Stimulated activated CD8-positive, alpha-beta memory T cell treated with anti-CD3 and anti-CD28 coated beads, Interleukin-4, amount 100 ng/mL, for 24 hours (primary cell): ENCODE measurements at regions not wholly inside any gene's neighbourhood (a gene's known extent, or its start where the extent isn't known, plus 50 kb on each side); places are given as distances from the start of the nearest gene placed in this dataset.
"Not testable (repeated sequence)": the region's sequence is repeated elsewhere in the genome, so short reads cannot be mapped to it uniquely, and the experiment has no call there.

ENCODE experiments used
- DNase-seq: peaks from one replicate; pipeline ENCODE4 v3.0.0-alpha.2; 2020; ENCODE audit warnings: low read depth

DNA sequence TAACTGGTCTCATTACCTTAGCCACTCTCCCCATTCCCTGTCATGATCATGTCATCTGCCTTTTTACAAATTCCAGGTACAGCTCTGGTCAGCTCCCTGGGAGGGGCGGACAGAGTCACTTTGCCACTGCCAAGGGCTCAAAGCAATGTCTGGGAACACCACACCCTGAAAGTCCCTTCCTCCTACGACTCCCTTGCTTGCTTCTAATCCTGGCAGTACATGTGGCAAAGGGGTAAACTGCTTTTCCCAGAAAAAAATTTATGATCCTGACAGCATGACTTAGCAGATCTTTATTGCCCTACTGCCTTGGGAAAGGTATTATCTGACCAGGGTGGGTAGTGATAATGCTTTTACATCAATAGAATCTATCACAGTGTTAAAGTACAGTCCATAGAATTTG, 376.0 kb upstream of the PDE3A start:
- no peak for DNase-seq

DNA sequence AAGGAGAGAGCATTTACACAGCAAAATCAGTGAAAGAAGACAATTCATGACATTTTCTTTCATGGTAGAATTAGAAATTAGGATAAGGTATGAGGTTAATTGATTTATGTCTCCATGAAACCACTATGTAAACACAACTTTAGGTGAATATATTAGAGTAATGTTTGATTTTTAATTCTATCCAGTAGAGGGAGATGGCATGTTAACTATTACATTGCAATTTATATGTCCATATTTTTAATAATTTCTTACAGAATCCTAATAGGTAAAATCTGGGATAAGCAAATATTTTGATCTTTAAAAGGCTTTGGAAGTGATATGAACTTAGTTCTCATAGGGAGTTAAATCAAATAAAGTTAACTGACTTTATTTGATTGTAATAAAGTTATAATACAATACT, 373.4 kb upstream of the PDE3A start:
- DNase-seq = no peak

DNA sequence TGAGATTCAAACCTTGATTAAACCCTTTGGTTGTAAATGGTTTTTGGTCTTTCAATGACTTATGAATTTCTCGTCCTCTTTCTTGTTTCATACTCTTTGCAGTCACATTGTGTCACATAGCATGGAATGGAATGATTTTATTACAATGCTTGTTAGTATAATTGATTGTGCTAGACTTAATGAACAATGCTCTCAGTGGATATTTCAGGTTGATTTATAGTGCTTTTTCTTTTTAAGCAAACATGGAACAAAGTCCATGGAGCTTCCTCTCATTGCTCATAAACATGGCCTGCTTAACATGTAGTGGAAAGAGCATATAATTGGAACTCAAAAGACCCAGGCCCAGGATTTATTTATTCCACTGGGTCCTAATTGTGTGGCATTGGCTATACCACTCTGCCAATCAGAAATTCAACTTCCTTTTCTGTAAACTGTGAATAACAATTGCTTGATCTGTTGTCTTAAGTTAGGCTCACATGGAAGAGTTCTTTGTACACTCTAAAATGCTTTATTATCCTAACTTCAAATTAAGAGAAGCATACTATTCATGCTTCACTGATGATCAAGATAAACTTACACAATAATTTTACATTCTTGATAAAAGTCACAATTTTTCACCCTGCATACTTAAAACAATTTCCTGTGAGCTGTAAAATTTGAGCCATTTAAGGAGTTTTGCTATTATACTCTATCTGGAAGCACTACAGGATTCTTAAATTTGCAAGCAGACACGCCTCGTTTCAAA, 370.5 kb upstream of the PDE3A start:
- no peak for DNase-seq

DNA sequence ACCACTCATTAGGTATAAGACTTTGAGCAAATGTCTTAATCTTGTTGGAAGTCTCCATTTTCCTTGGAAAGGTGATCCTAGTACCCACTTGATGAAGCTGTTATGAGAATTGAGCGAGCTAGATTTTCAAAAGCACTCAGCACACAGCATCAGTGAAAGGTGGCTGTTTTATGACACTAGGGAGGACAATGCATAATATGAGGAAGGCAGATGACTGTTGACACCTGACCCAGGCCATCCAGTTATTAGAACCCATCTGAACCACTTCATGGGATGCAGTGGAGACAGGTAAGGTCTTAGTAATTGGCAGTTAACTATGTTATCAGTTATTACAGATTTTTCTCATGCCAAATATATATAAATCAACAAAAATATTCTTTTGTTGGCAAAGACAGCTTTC, 369.9 kb upstream of the PDE3A start:
- DNase-seq = no peak

DNA sequence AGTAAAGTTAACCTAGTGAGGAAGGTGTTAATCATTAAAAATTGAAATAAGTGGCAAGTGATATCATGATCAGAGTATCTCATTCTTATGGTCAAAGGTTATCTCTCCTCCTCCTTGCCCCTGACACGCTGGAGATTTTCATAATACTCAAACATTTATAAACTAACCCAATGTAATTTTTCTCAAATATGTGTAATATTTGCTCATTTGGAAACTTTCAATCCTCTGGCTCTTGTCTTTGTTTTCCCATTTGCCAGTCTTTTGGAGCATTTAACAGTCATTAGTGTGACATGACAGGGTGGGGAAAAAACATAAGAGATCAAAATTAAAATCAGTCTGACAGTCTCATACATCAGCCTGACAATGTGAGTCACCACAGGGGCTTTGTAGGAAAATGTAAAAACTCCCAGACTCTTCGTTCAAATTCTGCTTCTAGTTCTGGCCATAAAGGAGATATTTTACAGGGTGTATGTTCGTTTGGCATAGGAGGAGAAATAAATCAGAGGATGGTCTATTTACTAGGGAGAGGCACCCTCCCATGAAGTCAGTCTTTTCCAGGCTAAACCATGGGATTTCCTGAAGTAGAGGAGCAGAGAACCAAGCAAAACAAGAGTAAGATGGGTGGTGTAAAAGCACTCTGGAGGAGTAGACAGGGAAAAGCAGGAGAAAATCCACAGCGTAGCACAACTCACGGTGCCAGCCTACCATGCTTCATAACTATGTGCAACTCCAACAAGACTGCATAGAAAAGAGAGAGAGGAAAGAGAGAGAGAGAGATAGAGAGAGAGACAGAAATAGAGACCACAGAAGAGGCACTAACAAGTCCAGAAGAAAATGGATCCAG, 369.2 kb upstream of the PDE3A start:
- DNase-seq = no peak

DNA sequence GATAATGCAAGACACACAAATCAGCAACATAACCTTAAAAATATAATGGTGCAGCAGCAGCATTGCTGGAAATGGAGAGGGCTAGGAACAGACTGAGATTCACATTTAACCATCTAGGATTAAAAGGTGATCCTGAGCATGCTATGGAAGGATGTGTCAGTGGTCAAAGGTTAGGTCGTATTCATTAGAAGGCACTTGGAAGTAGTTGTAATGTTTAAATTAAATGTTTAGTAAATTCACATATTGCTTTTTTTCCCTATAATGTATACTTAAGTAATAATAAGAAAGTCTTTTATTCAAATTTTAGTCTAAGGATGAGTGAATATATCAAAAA, 368.6 kb upstream of the PDE3A start:
- no peak for DNase-seq

DNA sequence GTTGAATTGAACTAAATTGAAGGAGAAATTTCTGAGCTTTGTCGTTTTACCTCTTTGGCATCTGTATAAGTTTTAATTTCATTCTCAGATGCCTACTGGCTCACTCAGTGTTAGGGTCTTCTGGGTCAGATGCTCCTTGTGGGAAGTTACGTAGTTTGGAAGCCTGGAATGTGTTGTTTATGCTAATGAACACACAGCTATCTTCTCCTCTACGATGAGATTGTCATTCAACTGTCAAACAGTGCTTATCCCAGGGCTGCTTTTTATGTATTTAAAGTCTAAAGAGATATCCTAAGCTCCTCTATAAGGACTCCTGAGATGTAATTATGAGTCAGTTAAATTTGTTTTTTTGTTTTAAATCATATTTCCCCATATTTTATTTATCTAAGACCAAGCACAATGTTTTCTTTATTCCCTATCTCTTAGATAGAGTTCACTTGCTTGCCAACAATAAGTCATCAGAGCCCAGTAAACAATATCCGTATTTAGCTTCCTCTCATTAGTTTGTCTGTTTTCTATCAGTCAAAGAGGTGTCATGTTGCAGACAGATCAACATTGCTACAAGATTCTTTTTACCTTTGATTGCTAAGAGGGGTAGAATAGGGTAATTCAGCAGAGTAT, 368.0 kb upstream of the PDE3A start:
- DNase-seq = no peak

DNA sequence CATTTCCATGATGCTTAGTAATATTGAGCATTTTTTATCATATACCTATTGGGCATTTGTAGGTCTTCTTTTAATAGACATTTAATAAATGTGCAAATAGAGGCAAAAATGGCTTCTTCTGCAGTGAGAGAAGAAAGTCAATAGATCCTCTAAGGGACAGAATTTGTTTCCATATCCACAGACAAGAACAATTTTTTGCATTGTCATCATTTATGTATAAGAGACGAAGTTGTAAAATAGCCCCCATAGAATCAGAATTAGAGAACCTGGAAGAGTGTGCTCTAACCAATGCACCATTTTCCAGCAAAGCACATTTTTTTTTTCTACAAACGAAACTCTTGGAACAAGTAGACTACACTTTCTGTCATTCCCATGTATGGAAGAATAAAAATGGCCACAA, 365.1 kb upstream of the PDE3A start:
- DNase-seq = no peak

DNA sequence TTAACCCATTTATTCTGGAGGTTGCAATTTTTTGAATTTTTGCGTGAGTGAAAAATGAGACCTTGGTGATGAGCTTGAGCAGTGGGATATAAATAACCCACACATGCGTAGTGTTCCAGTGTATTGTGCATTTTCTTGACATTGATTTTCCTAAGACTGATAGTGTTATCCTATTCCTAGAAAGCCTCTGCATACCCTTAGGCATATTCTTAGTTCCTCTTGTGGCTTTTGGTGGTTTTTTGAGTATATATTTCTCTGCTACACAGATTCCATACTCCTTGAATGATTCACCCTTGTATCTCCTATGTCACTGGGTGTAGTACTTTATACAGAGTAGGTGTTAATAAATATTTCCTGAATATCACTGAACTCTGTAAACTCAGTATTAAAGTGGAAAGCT, 363.4 kb upstream of the PDE3A start:
- no peak for DNase-seq

DNA sequence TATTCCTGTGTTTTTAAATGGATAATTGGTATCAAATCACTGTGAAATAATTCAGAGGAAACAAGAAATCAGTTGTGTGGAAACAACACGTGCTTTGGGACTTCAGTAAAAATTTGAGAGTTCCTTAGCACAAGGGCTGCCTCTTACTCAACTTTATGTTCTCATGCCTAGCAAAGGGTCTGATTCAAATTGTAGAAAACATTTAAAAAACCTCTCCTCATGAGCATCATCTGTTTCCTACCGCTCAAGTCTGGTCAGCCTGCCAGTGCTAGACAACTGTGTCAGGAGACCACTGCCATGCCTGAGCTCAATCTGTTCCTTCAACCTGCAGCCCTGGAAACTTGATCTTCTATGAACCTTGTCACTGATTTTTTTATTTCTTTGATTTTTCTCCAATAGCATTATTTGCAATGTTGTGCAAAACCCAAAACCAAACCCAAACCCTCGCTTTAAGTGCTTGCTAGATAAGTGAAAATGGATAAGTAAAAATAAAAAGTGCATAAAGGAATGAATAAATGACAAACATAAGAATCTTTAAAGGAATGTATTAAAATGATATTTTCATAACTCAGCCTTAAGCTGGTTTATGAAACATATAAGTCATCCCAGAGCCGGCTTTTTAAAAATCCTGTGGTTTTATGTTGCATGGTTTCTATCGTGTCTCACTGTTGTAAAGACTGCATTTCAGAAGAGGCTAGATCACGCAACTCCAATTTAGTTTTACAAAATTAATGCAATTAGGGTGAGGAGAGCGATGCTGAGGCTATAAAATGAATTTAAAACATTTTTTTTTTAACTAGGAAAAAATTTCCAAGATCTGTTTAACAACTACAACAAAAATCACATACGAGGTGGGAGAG, 361.2 kb upstream of the PDE3A start:
- no peak for DNase-seq

DNA sequence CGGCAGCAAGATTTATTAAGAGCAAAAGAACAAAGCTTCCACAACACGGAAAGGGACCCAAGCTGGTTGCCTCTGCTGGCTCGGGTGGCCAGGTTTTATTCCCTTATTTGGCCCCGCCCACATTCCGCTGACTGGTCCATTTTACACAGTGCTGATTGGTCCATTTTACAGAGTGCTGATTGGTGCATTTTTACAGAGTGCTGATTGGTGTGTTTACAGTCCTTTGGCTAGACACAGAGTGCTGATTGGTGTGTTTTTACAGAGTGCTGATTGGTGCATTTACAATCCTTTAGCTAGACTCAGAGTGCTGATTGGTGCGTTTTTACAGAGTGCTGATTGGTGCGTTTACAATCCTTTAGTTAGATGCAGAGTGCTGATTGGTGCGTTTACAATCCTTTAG, 358.4 kb upstream of the PDE3A start:
- not testable (repeated sequence) for DNase-seq

DNA sequence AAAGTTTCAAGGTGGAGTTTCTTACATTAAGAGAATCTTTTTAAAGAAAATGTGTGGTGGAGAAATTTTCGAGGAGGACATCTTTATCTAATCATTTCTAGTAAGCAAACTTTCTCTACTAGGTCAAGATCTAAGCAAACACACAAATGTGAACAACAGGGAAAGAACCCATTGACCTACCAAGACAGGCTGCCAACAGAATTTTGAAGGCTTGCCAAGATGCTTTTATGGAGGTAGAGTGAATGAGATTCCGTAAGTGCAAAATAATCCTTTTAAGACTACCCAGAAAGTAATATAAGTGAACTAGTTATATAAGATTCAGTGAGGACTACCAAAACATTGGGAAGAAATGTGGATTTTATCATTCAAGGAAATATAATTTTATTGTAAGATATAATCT, 357.1 kb upstream of the PDE3A start:
- DNase-seq = no peak

DNA sequence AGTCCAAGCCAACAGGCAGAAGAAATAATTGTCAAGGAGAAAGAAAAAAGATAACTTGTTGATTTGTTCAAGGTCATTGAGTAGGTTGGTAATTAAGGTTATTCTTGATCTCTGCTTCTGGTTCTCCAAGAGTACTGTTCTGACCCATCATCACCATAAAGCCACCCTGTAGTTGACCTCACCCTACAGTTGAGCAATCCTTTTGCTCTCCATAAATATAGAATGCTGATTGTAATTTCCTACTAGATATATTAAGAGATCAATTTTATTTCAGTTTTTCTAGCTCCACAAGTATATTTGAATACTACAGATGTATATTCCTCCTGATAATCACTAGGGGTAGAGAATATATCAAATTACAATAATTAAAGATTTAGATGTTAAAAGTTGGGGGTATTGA, 350.5 kb upstream of the PDE3A start:
- no peak for DNase-seq

DNA sequence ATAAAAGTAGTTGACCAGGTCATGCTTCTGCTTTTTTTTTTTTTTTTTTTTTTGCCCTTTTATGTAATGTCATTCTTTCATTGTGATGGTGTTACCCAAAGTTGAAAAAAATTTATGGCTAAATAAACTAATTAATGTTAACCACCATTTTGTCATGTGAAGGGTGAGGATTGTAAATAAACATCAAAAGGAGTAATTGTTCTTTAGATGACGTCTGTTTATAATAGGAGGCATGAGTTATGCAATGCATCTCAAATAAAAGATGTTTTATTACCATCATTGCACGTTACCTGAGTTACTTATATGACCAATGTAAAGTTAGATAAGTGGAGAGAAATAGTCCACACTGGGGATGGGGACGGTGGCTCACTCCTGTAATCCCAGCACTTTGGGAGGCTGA, 349.9 kb upstream of the PDE3A start:
- no peak for DNase-seq

DNA sequence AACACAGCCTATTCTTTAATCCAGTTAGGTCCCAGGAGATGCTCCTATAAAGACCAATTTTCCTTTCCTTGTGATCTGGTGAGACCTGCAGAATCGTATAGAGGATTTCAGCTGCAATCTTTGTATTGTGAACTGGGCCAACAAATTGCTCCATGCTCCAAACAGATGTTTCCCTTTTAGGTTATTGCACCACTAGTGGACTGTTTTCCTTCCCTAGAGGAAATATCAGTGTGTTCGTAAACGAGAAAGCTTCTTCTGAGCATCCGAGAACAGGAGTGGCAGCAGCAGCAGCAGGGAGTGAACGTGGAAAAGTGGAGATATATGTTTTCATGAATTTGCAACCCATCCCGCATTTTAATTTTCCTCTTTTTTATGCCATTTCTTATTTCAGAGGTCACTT, 344.1 kb upstream of the PDE3A start:
- no peak for DNase-seq

DNA sequence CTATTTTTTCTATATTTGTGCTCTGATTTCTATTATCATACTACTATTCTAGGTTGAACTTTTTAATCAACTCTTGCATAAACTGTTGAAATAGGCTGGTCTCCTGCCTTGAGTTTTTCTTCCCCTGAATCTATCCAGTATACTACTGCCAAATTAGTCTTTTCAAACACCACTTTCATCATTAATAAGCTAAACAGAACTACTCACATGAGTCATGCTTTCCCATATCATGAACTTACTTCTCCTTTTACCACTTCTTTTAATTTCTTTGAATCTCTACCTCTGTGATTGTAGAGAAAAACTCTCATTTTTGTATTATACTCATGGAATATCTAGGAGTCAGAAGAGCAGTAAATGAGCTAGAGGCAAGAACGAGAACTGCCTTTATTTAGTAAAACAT, 340.3 kb upstream of the PDE3A start:
- DNase-seq = no peak

DNA sequence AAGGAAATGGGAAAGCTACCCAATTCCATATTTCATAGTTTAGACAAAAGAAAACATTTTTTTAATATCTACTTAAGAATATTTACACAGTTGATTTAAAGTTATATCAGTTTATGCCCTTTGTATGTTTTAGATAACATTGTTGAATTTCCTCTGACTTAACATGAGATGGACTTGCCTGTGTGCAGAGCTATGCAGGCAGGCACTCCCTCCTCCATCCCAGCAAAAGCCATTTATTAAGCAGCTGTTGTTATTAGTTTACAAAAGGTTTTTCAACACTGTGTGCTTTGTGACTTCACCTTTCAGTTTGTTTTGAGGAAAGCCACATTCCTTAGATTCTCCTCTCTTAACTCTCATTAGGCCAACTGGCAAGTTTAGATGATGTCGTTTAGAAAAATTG, 337.5 kb upstream of the PDE3A start:
- no peak for DNase-seq

DNA sequence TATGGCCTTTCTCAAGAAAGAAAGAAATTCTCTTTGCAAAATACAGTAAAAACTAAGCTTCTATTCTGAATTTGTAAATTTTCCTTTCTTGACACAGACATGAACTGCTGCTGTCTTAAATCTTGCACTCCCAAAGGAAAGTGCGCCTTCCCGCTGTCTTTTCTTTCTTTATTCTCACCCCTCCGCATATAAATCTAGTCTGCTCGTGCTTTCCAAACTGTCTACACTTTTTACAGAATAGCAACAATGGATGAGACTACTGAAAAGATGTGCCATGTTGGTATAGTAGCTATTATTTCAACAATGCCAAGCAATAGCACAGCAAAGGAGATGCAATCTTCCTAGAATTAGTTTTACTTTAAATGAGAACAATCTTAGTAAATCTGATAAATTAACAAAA, 328.8 kb upstream of the PDE3A start:
- no peak for DNase-seq

DNA sequence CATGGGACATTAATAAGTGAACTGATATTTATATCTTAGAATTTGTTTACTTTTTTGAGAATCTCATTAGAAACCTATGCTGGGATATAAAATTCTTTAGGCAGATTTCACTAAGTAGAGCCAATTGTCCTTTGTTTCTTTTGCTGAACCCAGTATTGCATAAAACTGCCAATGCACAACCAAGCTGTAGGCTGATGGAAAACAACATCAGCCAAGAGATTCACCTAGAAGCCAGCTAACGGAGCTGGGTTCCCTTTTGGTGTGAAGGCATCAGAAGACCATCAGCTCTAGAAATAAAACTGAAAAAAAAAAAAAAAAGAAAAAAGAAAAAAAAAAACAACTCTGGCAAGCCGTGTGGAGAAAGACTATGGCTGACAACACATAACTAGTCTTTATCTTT, 328.2 kb upstream of the PDE3A start:
- no peak for DNase-seq

DNA sequence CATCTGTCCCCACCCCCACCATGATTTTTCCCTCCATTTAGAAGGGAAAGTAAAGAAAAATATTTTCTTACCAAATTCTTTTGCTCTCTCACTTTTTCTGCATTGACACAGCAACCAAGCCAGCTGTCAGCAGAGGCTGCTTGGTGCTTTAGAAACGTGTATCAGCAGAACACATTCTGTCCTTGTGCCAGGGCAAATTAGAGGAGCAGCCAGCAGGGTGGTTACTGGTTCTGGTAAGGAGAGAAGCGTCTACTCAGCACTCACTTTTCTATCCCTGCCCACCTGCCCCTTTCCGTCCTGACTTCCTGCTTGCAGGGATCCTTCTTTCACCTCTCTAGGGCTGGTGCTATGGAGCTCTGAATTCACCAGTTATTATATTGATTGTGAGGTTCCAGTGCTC, 327.5 kb upstream of the PDE3A start:
- DNase-seq = no peak

DNA sequence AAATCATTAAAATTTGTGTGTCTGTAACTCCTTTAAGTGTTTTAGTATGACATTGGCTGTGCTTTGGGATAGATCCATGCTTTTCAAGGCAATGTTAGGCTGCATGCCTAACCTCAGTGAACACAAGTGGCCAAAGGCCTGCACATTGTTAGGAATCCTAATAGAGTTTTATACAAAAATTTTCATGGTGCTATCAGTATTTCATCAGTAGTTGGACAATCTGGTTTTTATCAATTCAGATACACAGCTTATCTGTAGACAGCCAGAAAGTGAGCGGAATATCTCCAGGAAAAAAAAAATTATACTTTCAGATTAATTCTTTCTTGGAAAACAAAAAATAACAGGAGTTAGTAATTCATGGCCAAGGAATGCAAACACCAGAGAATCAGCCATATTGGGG, 324.0 kb upstream of the PDE3A start:
- no peak for DNase-seq

DNA sequence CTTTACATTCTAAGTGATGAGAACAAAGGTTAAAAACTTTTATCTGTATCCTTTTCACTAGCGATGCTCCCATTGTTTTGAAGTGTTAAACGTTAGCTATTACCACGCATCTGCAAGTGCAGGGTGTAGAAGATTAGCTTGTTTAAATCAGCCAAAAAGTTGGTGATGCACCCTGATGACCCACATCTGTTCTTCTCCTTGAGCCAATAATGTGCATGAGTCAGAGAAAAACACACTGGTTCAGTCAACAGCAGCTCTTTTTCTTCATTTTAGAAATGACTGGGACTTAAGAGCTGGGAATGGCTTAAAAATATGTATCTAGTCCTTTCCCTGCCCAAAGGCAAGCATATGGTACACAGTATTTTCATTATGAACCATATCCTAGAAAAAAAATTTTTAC, 323.5 kb upstream of the PDE3A start:
- DNase-seq = no peak

DNA sequence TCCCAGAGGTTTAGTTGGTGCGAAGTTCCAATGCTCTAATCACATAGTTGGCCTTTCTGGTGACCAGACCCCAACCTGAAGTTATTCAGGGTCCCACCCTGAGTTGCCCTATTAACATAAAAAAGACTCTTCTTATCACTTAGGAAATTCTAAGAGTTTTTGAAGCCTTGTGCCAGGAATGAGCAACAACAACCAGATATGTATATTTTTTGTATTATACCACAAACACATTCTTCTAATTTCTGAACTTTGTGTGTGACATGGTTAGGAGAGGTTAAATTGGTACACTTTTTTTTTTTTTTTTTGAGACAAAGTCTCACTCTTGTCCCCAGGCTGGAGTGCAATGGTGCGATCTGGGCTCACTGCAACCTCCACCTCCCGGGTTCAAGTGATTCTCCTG, 320.4 kb upstream of the PDE3A start:
- DNase-seq = no peak
